WTC11 (cell line): ENCODE measurements at regions not wholly inside any gene's neighbourhood (a gene's known extent, or its start where the extent isn't known, plus 50 kb on each side); places are given as distances from the start of the nearest gene placed in this dataset.

Experiments
- ATAC-seq: fragments of 200-7000 bp; cut with Tn5 transposase; 2 replicates; pipeline ENCODE4 v1.10.0; 2021; ENCODE audit warnings: mild to moderate bottlenecking, moderate library complexity
- CTCF ChIA-PET: fragments of 300-600 bp; sonication (Branson Sonifier 250); formaldehyde crosslinking; loops from one replicate; lab custom pipeline; 2021; ENCODE audit warnings: antibody characterized with exemption; lab: Charles Lee
- POLR2A ChIA-PET: fragments of 350-600 bp; sonication (Branson Sonifier 250); formaldehyde crosslinking; loops from one replicate; lab custom pipeline; 2021; ENCODE audit warnings: antibody characterized with exemption; lab: Charles Lee
- DNase-seq: peaks from one replicate; pipeline ENCODE4 v3.0.0; 2021; ENCODE audit warnings: low spot score
- H3K27ac Mint-ChIP-seq: 2 replicates; pipeline ENCODE4 v1.8.0; 2021; ENCODE audit warnings: mixed read lengths
- H3K27me3 Mint-ChIP-seq: 2 replicates; pipeline ENCODE4 v1.8.0; 2021; ENCODE audit warnings: low read depth, mild to moderate bottlenecking, moderate library complexity, mixed read lengths
- H3K36me3 Mint-ChIP-seq: 2 replicates; pipeline ENCODE4 v1.8.0; 2021; ENCODE audit warnings: mixed read lengths
- H3K4me1 Mint-ChIP-seq: 2 replicates; pipeline ENCODE4 v1.8.0; 2022; ENCODE audit warnings: mixed read lengths
- H3K4me3 Mint-ChIP-seq: 2 replicates; pipeline ENCODE4 v1.8.0; 2021; ENCODE audit warnings: mild to moderate bottlenecking, moderate library complexity, mixed read lengths
- H3K9me3 Mint-ChIP-seq: 2 replicates; pipeline ENCODE4 v1.8.0; 2021; ENCODE audit warnings: mixed read lengths
- ETV6 ChIP-seq: sonication (generic); formaldehyde crosslinking; IDR thresholded peaks from 2 replicates; pipeline ENCODE4 v1.8.1; 2022; ENCODE audit warnings: mild to moderate bottlenecking, missing genetic modification reagents
- FOXK1 ChIP-seq: sonication (generic); formaldehyde crosslinking; IDR thresholded peaks from 2 replicates; pipeline ENCODE4 v1.8.0; 2022; ENCODE audit warnings: mild to moderate bottlenecking, moderate library complexity, missing genetic modification reagents
- IRF2 ChIP-seq: sonication (generic); formaldehyde crosslinking; IDR thresholded peaks from 2 replicates; pipeline ENCODE4 v1.8.0; 2022; ENCODE audit warnings: low read depth, missing genetic modification reagents, borderline replicate concordance
- MXD4 ChIP-seq: fragments of 250-450 bp; sonication (Bioruptor Pico); IDR thresholded peaks from 2 replicates; pipeline ENCODE4 v1.8.0; 2021; ENCODE audit warnings: mild to moderate bottlenecking, moderate library complexity, borderline replicate concordance
- MYBL2 ChIP-seq: sonication (generic); formaldehyde crosslinking; IDR thresholded peaks from 2 replicates; pipeline ENCODE4 v1.8.1; 2023; ENCODE audit warnings: mild to moderate bottlenecking, moderate library complexity, missing genetic modification reagents
- NFE2L1 ChIP-seq: sonication (generic); formaldehyde crosslinking; IDR thresholded peaks from 2 replicates; pipeline ENCODE4 v1.8.1; 2023; ENCODE audit warnings: missing genetic modification reagents
- PRRX2 ChIP-seq: fragments of 250-450 bp; sonication (Bioruptor Pico); IDR thresholded peaks from 2 replicates; pipeline ENCODE4 v1.8.0; 2021; ENCODE audit warnings: mild to moderate bottlenecking
- TF ChIP-seq, protein P1 (sequence below): fragments of 250-450 bp; sonication (Bioruptor Pico); conservative IDR thresholded peaks from 2 replicates; pipeline ENCODE4 v1.9.0; 2021; ENCODE audit warnings: mild to moderate bottlenecking
- TF ChIP-seq, protein P2 (sequence below): sonication (generic); formaldehyde crosslinking; IDR thresholded peaks from 2 replicates; pipeline ENCODE4 v1.8.0; 2022; ENCODE audit warnings: missing genetic modification reagents
- TF ChIP-seq, protein P3 (sequence below): sonication (generic); formaldehyde crosslinking; IDR thresholded peaks from 2 replicates; pipeline ENCODE4 v1.8.0; 2022; ENCODE audit warnings: mild to moderate bottlenecking, missing genetic modification reagents
- TF ChIP-seq, protein P4 (sequence below): sonication (generic); formaldehyde crosslinking; IDR thresholded peaks from 2 replicates; pipeline ENCODE4 v1.8.1; 2023; ENCODE audit warnings: mild to moderate bottlenecking, missing genetic modification reagents, moderate library complexity
- TF ChIP-seq, protein P5 (sequence below): sonication (generic); formaldehyde crosslinking; IDR thresholded peaks from 2 replicates; pipeline ENCODE4 v1.8.0; 2023; ENCODE audit warnings: missing genetic modification reagents, mild to moderate bottlenecking, borderline replicate concordance

DNA sequence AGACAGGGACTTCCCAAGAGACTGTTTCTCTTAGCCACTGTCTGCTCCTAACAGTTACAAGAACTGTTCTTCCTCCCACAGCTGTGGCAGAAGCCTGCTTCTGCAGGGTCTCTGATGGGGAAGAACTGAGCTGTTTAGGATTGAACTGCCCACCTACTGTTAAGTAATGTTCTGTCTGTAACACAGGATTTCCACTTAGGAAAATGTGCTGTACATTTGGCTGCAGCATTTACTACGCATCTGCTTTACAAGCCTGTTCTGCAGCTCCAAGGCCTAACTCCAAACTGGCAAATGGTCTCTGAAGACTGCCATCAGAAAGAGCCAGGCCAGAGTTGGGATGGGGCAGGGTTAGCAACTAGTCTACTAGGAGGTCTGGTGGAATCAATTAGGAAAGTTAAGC lies 87.8 kb upstream of the UPP2 start:
- CTCF ChIA-PET = interaction anchor here (1.0 to 2.3 kb wide), 4 partner anchors 10 to 740 kb away, joined by 3 to 8 read pairs (median 6); partner anchors contain the start of gene ACVR1C
- no peaks in the 10 kb centered on the region for H3K9me3 Mint-ChIP-seq
- H3K27me3 Mint-ChIP-seq = peaks cover 38% of the 10 kb centered on the region
- no peak for TF ChIP-seq MXD4
- TF ChIP-seq ETV6 (CRISPR knock-in tag) = no peak
- TF ChIP-seq, all 79 proteins: peak for 0
- no peaks in the 10 kb centered on the region for H3K36me3 Mint-ChIP-seq
- H3K4me1 Mint-ChIP-seq = peaks cover 26% of the 10 kb centered on the region
- no peak overlapping the region for H3K4me3 Mint-ChIP-seq
- H3K27ac Mint-ChIP-seq = no peak overlapping the region
- ATAC-seq (no peak), DNase-seq (no peak)
- POLR2A ChIA-PET = interaction anchor here (0.5 to 1.0 kb wide), 2 partner anchors 138 to 1601 kb away, joined by 3 to 5 read pairs; partner anchors contain the start of gene ACVR1

DNA sequence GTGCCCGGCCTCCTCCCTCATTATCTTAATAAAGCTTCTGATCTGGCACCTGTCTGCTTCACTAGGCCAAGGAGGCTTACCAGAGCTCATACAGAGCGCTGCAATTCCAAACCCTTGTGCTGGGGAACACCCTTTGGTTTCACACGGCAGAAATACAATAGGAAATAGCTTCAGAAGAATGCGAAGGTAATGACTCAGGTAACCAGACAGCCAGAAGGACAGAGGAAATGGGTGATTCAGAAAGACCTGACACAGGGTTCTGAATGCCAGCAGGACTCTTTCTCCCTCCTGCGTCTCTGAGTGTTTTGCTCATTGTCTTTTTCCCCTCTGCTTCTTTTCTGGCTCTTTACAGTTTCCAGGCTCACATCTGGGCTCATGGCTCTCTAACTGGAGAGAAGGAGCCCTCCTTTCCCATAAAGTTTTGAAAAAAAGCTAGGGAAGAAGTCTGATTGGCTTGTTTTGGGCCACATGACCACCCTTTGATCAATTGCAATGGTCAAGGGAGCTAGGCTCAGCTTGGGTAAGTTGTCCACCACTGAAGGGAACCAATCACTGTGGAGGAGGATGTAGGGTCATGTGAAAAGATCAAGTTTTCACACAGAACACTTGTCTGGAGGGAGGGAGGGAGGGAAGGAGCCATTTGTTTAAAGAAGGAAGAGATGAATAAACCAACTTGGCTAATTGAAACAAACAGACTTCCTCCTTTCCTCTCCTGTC lies 90.5 kb upstream of the UPP2 start:
- CTCF ChIA-PET = interaction anchor here (0.5 to 3.2 kb wide), 34 partner anchors 9 to 735 kb away, joined by 3 to 25 read pairs (median 4); partner anchors contain the start of genes ACVR1 and ACVR1C
- H3K4me3 Mint-ChIP-seq = no peak overlapping the region

DNA sequence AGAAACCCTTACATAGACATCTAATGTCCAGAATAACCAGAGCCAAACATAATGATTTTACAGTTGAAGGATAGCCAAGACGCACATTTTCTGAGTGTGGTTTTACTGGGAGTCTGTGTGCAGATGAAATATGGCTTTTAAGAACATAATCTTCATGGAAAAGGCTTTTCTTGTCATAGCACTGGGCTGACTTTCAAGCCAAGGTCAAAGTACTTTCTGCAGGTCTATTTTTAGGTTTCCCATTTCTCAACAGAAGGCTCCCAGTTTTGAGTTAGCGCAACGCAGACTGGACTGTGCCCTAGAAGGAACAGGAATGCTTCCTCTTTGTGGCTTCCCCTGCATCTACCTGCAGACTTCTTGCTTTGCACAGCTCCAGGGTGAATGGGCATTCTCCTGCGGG lies 92.3 kb upstream of the UPP2 start:
- H3K9me3 Mint-ChIP-seq = no peaks in the 10 kb centered on the region
- peaks cover 38% of the 10 kb centered on the region for H3K4me1 Mint-ChIP-seq
- ChIA-PET POLR2A (no interaction called here), CTCF (interaction anchor here (3.2 kb wide), 1 partner anchor 381 kb away, joined by 25 read pairs; the partner anchor contains the start of gene ACVR1C)
- no peak overlapping the region for H3K27ac Mint-ChIP-seq
- peaks cover 41% of the 10 kb centered on the region for H3K27me3 Mint-ChIP-seq
- TF ChIP-seq MYBL2 (CRISPR knock-in tag) (no peak), IRF2 (CRISPR knock-in tag) (no peak), PRRX2 (CRISPR knock-in tag) (no peak)
- TF ChIP-seq, protein P1, sequence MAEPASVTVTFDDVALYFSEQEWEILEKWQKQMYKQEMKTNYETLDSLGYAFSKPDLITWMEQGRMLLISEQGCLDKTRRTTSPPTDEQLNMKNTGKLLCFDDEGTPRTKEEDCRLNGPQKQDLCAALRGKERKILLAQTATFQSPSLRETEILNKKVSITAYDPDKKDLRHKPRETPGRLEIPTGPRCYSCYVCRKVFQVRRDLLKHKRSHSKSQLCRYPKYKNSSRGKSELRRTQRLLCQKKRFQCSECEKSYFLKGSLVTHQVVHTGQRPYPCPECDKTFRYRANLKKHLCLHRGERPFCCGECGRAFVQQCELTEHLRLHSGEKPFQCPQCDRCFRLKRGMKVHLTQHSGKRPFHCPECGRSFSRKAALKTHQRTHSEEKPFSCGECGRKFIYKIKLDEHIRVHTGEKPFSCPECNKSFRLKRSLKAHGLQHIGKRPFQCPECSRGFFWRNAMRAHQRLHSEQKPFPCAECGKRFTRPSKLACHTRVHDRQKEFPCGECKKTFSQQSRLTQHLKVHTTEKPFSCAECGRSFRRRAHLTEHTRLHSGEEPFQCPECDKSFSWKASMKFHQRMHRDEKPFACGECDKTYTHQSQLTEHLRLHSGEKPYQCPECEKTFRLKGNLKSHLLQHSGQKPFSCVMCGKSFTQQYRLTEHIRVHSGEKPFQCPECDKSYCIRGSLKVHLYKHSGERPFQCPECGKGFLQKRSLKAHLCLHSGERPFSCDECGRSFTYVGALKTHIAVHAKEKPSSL (CRISPR knock-in tag) = no peak
- TF ChIP-seq, protein P2, sequence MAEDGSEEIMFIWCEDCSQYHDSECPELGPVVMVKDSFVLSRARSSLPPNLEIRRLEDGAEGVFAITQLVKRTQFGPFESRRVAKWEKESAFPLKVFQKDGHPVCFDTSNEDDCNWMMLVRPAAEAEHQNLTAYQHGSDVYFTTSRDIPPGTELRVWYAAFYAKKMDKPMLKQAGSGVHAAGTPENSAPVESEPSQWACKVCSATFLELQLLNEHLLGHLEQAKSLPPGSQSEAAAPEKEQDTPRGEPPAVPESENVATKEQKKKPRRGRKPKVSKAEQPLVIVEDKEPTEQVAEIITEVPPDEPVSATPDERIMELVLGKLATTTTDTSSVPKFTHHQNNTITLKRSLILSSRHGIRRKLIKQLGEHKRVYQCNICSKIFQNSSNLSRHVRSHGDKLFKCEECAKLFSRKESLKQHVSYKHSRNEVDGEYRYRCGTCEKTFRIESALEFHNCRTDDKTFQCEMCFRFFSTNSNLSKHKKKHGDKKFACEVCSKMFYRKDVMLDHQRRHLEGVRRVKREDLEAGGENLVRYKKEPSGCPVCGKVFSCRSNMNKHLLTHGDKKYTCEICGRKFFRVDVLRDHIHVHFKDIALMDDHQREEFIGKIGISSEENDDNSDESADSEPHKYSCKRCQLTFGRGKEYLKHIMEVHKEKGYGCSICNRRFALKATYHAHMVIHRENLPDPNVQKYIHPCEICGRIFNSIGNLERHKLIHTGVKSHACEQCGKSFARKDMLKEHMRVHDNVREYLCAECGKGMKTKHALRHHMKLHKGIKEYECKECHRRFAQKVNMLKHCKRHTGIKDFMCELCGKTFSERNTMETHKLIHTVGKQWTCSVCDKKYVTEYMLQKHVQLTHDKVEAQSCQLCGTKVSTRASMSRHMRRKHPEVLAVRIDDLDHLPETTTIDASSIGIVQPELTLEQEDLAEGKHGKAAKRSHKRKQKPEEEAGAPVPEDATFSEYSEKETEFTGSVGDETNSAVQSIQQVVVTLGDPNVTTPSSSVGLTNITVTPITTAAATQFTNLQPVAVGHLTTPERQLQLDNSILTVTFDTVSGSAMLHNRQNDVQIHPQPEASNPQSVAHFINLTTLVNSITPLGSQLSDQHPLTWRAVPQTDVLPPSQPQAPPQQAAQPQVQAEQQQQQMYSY (CRISPR knock-in tag) = no peak
- ATAC-seq (no peak), DNase-seq (no peak)
- no peak overlapping the region for H3K4me3 Mint-ChIP-seq
- no peaks in the 10 kb centered on the region for H3K36me3 Mint-ChIP-seq

More for the DNA sequence above, 90.5 kb upstream of the UPP2 start:
- DNase-seq (peak; percentile 27), ATAC-seq (peak; percentile 85)
- H3K36me3 Mint-ChIP-seq = no peaks in the 10 kb centered on the region
- peaks cover 28% of the 10 kb centered on the region for H3K4me1 Mint-ChIP-seq
- peak overlapping the region; percentile 81; the same call in 1 of the 2 replicates for H3K27ac Mint-ChIP-seq
- POLR2A ChIA-PET = interaction anchor here (0.7 to 1.5 kb wide), 3 partner anchors 9 to 295 kb away, joined by 3 to 5 read pairs (median 3); no protein-coding TSS in a partner anchor
- TF ChIP-seq FOXK1 (CRISPR knock-in tag) (0 out of 2 replicates have a peak, but pooled peaks have one; percentile 49), NFE2L1 (CRISPR knock-in tag) (0 out of 2 replicates have a peak, but pooled peaks have one; percentile 37)
- TF ChIP-seq, protein P3, sequence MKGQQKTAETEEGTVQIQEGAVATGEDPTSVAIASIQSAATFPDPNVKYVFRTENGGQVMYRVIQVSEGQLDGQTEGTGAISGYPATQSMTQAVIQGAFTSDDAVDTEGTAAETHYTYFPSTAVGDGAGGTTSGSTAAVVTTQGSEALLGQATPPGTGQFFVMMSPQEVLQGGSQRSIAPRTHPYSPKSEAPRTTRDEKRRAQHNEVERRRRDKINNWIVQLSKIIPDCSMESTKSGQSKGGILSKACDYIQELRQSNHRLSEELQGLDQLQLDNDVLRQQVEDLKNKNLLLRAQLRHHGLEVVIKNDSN (CRISPR knock-in tag) = peak; percentile 74
- TF ChIP-seq, protein P4, sequence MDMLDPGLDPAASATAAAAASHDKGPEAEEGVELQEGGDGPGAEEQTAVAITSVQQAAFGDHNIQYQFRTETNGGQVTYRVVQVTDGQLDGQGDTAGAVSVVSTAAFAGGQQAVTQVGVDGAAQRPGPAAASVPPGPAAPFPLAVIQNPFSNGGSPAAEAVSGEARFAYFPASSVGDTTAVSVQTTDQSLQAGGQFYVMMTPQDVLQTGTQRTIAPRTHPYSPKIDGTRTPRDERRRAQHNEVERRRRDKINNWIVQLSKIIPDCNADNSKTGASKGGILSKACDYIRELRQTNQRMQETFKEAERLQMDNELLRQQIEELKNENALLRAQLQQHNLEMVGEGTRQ (CRISPR knock-in tag) = peak; percentile 84
- TF ChIP-seq, protein P5, sequence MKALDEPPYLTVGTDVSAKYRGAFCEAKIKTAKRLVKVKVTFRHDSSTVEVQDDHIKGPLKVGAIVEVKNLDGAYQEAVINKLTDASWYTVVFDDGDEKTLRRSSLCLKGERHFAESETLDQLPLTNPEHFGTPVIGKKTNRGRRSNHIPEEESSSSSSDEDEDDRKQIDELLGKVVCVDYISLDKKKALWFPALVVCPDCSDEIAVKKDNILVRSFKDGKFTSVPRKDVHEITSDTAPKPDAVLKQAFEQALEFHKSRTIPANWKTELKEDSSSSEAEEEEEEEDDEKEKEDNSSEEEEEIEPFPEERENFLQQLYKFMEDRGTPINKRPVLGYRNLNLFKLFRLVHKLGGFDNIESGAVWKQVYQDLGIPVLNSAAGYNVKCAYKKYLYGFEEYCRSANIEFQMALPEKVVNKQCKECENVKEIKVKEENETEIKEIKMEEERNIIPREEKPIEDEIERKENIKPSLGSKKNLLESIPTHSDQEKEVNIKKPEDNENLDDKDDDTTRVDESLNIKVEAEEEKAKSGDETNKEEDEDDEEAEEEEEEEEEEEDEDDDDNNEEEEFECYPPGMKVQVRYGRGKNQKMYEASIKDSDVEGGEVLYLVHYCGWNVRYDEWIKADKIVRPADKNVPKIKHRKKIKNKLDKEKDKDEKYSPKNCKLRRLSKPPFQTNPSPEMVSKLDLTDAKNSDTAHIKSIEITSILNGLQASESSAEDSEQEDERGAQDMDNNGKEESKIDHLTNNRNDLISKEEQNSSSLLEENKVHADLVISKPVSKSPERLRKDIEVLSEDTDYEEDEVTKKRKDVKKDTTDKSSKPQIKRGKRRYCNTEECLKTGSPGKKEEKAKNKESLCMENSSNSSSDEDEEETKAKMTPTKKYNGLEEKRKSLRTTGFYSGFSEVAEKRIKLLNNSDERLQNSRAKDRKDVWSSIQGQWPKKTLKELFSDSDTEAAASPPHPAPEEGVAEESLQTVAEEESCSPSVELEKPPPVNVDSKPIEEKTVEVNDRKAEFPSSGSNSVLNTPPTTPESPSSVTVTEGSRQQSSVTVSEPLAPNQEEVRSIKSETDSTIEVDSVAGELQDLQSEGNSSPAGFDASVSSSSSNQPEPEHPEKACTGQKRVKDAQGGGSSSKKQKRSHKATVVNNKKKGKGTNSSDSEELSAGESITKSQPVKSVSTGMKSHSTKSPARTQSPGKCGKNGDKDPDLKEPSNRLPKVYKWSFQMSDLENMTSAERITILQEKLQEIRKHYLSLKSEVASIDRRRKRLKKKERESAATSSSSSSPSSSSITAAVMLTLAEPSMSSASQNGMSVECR = no peak
- H3K27me3 Mint-ChIP-seq = peaks cover 45% of the 10 kb centered on the region
- no peaks in the 10 kb centered on the region for H3K9me3 Mint-ChIP-seq
